Erythroblast (primary cell): ENCODE measurements at regions not wholly inside any gene's neighbourhood (a gene's known extent, or its start where the extent isn't known, plus 50 kb on each side); places are given as distances from the start of the nearest gene placed in this dataset.

Experiments used
- GATA1 ChIP-seq: IDR thresholded peaks from 2 replicates; pipeline ENCODE4 v1.6.1; 2011; ENCODE audit warnings: low read depth, mild to moderate bottlenecking, control low read depth, low read length, moderate library complexity
- POLR2A ChIP-seq: IDR thresholded peaks from 2 replicates; pipeline ENCODE4 v1.6.1; 2011; ENCODE audit warnings: mild to moderate bottlenecking, low read length

DNA sequence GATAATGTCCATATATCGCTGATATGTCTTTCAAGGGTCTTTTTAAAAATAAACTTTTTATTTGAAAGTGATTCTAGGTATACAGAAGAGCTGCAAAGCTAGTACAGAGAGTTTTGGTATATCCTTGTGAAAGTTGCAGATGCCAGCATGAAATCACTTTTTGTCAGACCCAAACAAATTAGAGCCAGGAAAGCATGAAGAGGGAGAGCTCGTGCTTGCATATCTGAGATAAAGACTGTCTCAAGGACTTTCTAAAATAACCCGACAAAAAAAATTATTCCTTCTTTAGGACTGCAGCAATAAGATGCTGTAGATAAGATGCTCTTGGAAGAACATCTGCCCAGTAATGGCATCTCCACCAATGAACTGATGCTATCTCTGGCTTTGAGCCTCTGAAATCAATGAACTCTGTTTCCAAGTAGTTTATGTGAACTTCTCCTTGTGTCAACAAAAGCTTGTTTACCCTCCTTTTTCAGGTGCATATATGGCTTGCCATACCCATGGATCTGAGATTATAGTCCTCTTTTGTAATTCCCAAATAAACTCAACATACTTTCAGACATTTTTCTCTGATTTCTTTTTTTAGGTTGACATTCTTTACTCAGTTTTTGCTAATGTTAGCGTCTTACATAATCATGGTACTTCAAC, 774.6 kb upstream of the FAM98A start:
- TF ChIP-seq GATA1 (no peak), POLR2A (no peak)
